ENCODE measurements at regions not wholly inside any gene's neighbourhood (a gene's known extent, or its start where the extent isn't known, plus 50 kb on each side); places are given as distances from the start of the nearest gene placed in this dataset.

DNA sequence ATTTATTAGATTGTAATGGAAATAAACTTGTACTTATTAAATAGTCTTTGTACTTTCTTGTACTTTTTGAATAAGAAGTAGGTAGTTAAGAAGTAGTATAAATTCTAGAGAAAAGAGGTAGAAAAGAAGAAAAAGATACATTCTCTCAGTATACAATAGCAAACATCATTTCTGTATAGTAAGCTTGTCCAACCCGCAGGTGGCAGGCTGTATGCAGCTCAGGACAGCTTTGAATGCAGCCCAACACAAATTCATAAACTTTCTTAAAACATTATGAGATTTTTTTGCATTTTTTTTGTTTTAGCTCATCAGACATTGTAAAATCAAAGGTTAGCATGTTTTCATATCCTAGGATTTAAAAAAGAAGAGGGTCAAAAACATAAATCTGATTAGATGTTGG is 441.6 kb downstream of the DTHD1 start:
- Histone ChIP-seq H3K27ac (ENCODE audit: low read length) (no peak overlapping the region), H4K20me1 (ENCODE audit: insufficient read depth) (no peaks in the 10 kb centered on the region), H3K4me2 (ENCODE audit: low read length) (no peak overlapping the region), H3K79me2 (replicated peaks; ENCODE audit: insufficient read depth, low read length) (no peaks in the 10 kb centered on the region), H2AFZ (ENCODE audit: low read depth, low read length) (no peak overlapping the region), H3K9me3 (ENCODE audit: low read length) (no peaks in the 10 kb centered on the region), H3K27me3 (ENCODE audit: insufficient read depth, low read depth, low read length) (no peaks in the 10 kb centered on the region), H3K4me3 (ENCODE audit: low read length) (no peak overlapping the region), H3K9ac (ENCODE audit: low read length) (no peak overlapping the region), H3K9me2 (ENCODE audit: insufficient read depth, low read length) (no peaks in the 10 kb centered on the region), H3F3A (ENCODE audit: insufficient read depth, low read length, poor library complexity, severe bottlenecking) (no peaks in the 10 kb centered on the region), H3K36me3 (ENCODE audit: insufficient read depth, low read length) (no peaks in the 10 kb centered on the region)
- TF ChIP-seq EP300 (conservative IDR thresholded peaks at IDR 0.05; ENCODE audit: poor library complexity, severe bottlenecking): no peak

DNA sequence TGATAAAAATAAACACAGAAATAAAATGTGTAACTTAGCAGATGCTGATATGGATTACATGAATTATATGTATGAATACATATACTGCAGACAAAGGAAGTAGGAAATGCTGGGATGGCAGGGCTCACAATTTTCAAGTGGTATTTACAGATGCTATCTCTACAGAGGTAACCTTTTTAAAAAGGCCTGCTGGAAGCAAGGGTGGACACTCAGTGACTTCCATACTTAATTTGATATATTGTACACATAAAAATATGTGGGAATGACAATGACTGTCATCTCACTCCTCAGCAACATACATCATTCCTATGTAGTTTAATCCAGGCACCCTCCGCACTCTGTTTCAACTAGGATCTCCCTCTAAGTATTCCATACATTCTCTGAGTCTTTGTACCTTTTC is 452.9 kb downstream of the DTHD1 start:
- Histone ChIP-seq H3K4me2 (ENCODE audit: low read length) (no peak overlapping the region), H3K36me3 (ENCODE audit: insufficient read depth, low read length) (no peaks in the 10 kb centered on the region), H3K27me3 (ENCODE audit: insufficient read depth, low read depth, low read length) (no peaks in the 10 kb centered on the region), H2AFZ (ENCODE audit: low read depth, low read length) (no peak overlapping the region), H3K9me2 (ENCODE audit: insufficient read depth, low read length) (no peaks in the 10 kb centered on the region), H3K9ac (ENCODE audit: low read length) (no peak overlapping the region), H3K4me3 (ENCODE audit: low read length) (no peak overlapping the region), H3F3A (ENCODE audit: insufficient read depth, low read length, poor library complexity, severe bottlenecking) (no peaks in the 10 kb centered on the region), H4K20me1 (ENCODE audit: insufficient read depth) (no peaks in the 10 kb centered on the region), H3K79me2 (replicated peaks; ENCODE audit: insufficient read depth, low read length) (no peaks in the 10 kb centered on the region), H3K27ac (ENCODE audit: low read length) (no peak overlapping the region), H3K9me3 (ENCODE audit: low read length) (peaks cover 8% of the 10 kb centered on the region)
- TF ChIP-seq SMC3 (conservative IDR thresholded peaks at IDR 0.05; ENCODE audit: poor library complexity) (no peak), EZH2 (IDR thresholded peaks at IDR 0.05; ENCODE audit: borderline replicate concordance, insufficient read depth, low read length, poor library complexity, severe bottlenecking) (no peak), RAD21 (conservative IDR thresholded peaks at IDR 0.05) (no peak), EP300 (conservative IDR thresholded peaks at IDR 0.05; ENCODE audit: poor library complexity, severe bottlenecking) (no peak), TAF1 (IDR thresholded peaks at IDR 0.05; ENCODE audit: low read depth) (no peak), MXI1 (conservative IDR thresholded peaks at IDR 0.05; ENCODE audit: poor library complexity, severe bottlenecking) (no peak), POLR2AphosphoS5 (IDR thresholded peaks at IDR 0.05) (no peak)
- TF ChIP-seq, protein P1, sequence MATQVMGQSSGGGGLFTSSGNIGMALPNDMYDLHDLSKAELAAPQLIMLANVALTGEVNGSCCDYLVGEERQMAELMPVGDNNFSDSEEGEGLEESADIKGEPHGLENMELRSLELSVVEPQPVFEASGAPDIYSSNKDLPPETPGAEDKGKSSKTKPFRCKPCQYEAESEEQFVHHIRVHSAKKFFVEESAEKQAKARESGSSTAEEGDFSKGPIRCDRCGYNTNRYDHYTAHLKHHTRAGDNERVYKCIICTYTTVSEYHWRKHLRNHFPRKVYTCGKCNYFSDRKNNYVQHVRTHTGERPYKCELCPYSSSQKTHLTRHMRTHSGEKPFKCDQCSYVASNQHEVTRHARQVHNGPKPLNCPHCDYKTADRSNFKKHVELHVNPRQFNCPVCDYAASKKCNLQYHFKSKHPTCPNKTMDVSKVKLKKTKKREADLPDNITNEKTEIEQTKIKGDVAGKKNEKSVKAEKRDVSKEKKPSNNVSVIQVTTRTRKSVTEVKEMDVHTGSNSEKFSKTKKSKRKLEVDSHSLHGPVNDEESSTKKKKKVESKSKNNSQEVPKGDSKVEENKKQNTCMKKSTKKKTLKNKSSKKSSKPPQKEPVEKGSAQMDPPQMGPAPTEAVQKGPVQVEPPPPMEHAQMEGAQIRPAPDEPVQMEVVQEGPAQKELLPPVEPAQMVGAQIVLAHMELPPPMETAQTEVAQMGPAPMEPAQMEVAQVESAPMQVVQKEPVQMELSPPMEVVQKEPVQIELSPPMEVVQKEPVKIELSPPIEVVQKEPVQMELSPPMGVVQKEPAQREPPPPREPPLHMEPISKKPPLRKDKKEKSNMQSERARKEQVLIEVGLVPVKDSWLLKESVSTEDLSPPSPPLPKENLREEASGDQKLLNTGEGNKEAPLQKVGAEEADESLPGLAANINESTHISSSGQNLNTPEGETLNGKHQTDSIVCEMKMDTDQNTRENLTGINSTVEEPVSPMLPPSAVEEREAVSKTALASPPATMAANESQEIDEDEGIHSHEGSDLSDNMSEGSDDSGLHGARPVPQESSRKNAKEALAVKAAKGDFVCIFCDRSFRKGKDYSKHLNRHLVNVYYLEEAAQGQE (IDR thresholded peaks at IDR 0.05; ENCODE audit: borderline replicate concordance): no peak
- TF ChIP-seq, protein P2, sequence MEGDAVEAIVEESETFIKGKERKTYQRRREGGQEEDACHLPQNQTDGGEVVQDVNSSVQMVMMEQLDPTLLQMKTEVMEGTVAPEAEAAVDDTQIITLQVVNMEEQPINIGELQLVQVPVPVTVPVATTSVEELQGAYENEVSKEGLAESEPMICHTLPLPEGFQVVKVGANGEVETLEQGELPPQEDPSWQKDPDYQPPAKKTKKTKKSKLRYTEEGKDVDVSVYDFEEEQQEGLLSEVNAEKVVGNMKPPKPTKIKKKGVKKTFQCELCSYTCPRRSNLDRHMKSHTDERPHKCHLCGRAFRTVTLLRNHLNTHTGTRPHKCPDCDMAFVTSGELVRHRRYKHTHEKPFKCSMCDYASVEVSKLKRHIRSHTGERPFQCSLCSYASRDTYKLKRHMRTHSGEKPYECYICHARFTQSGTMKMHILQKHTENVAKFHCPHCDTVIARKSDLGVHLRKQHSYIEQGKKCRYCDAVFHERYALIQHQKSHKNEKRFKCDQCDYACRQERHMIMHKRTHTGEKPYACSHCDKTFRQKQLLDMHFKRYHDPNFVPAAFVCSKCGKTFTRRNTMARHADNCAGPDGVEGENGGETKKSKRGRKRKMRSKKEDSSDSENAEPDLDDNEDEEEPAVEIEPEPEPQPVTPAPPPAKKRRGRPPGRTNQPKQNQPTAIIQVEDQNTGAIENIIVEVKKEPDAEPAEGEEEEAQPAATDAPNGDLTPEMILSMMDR (IDR thresholded peaks at IDR 0.05; ENCODE audit: poor library complexity, severe bottlenecking): no peak

DNA sequence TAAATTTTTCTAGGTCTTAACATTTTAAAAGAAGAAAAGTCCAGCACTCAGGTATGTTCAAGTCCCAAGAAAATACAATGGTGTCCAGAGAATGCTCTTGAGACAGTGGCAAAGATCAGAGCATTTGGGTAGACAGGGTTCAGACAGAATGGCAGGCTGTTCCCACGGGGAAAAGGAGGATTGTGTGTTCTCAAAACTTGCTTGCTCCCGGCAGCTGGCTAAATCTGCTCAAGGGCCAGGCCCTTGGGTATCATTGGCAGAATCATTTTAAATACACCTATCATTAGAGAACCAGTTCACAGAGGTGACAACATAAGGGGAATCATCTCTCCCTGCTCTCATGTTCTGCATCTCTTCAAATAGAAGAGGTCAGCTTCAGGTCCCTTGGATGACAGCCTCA is 456.3 kb downstream of the DTHD1 start:
- Histone ChIP-seq H3K9ac (ENCODE audit: low read length) (no peak overlapping the region), H3K9me2 (ENCODE audit: insufficient read depth, low read length) (no peaks in the 10 kb centered on the region), H3K9me3 (ENCODE audit: low read length) (no peaks in the 10 kb centered on the region), H3K27me3 (ENCODE audit: insufficient read depth, low read depth, low read length) (no peaks in the 10 kb centered on the region), H4K20me1 (ENCODE audit: insufficient read depth) (no peaks in the 10 kb centered on the region), H3K79me2 (replicated peaks; ENCODE audit: insufficient read depth, low read length) (no peaks in the 10 kb centered on the region), H2AFZ (ENCODE audit: low read depth, low read length) (no peak overlapping the region), H3K4me3 (ENCODE audit: low read length) (no peak overlapping the region), H3F3A (ENCODE audit: insufficient read depth, low read length, poor library complexity, severe bottlenecking) (no peaks in the 10 kb centered on the region), H3K4me2 (ENCODE audit: low read length) (no peak overlapping the region), H3K27ac (ENCODE audit: low read length) (no peak overlapping the region), H3K36me3 (ENCODE audit: insufficient read depth, low read length) (no peaks in the 10 kb centered on the region)
- TF ChIP-seq RAD21 (conservative IDR thresholded peaks at IDR 0.05) (no peak), MXI1 (conservative IDR thresholded peaks at IDR 0.05; ENCODE audit: poor library complexity, severe bottlenecking) (no peak), EP300 (conservative IDR thresholded peaks at IDR 0.05; ENCODE audit: poor library complexity, severe bottlenecking) (no peak), SMC3 (conservative IDR thresholded peaks at IDR 0.05; ENCODE audit: poor library complexity) (no peak)
- TF ChIP-seq, protein P1 (IDR thresholded peaks at IDR 0.05; ENCODE audit: borderline replicate concordance): no peak

Measured in neural cell (in vitro differentiated cells).